Spleen (tissue), 11 donors: ENCODE measurements at regions not wholly inside any gene's neighbourhood (a gene's known extent, or its start where the extent isn't known, plus 50 kb on each side); places are given as distances from the start of the nearest gene placed in this dataset.

Experiments
- DNase-seq: peaks from one replicate; pipeline ENCODE4 v3.0.0-alpha.2; 2020
- H3K27ac ChIP-seq, 8 donors: fragments of 200-600 bp; sonication (generic) in 7 of 8; 1 replicate in 4 of 8; 2 replicates in 4 of 8; pipeline versions ENCODE4 v1.5.0 to v1.8.0; 2016 to 2021; ENCODE audit warnings: inconsistent platforms in 4 of 8, mild to moderate bottlenecking in 4 of 8, moderate library complexity in 1 of 8
- H3K27me3 ChIP-seq, 7 donors: fragments of 200-600 bp; sonication (generic) in 6 of 7; replicated peaks in 1 of 7; 1 replicate in 4 of 7; 2 replicates in 3 of 7; pipeline versions ENCODE4 v1.5.0 to v1.8.0; 2016 to 2021; ENCODE audit warnings: inconsistent platforms in 3 of 7, mild to moderate bottlenecking in 1 of 7
- H3K36me3 ChIP-seq, 6 donors: fragments of 200-600 bp; sonication (generic) in 5 of 6; 1 replicate in 4 of 6; 2 replicates in 2 of 6; pipeline versions ENCODE4 v1.5.0 to v1.8.0; 2016 to 2021; ENCODE audit warnings: inconsistent platforms in 2 of 6
- H3K4me1 ChIP-seq, 6 donors: fragments of 200-600 bp; sonication (generic) in 5 of 6; 1 replicate in 3 of 6; 2 replicates in 3 of 6; pipeline versions ENCODE4 v1.5.0 to v1.8.0; 2016 to 2021; ENCODE audit warnings: inconsistent platforms in 3 of 6
- H3K4me3 ChIP-seq, 8 donors: fragments of 200-600 bp; sonication (generic) in 7 of 8; 1 replicate in 4 of 8; 2 replicates in 4 of 8; pipeline versions ENCODE4 v1.5.0 to v1.8.0; 2016 to 2021; ENCODE audit warnings: inconsistent platforms in 4 of 8, mild to moderate bottlenecking in 4 of 8, moderate library complexity in 2 of 8
- H3K9me3 ChIP-seq, 8 donors: fragments of 200-600 bp; sonication (generic) in 7 of 8; 1 replicate in 4 of 8; 2 replicates in 4 of 8; pipeline versions ENCODE4 v1.5.0 to v1.8.0; 2016 to 2021; ENCODE audit warnings: inconsistent platforms in 4 of 8
- CTCF ChIP-seq, 11 experiments: fragments of 200-600 bp in 7 of 11; fragments of 450-650 bp in 4 of 11; sonication (generic) in 4 of 11; IDR thresholded peaks in 8 of 11; conservative IDR thresholded peaks in 3 of 11; 1 replicate in 7 of 11; 2 replicates in 4 of 11; pipeline versions ENCODE4 v1.4.0 to v1.8.0; 2016 to 2021; ENCODE audit warnings: antibody characterized with exemption in 11 of 11, inconsistent platforms in 4 of 11, mild to moderate bottlenecking in 1 of 11
- POLR2A ChIP-seq, 3 donors: fragments of 450-650 bp; IDR thresholded peaks; one replicate each; pipeline ENCODE4 v1.5.1; 2017; ENCODE audit warnings: antibody characterized with exemption in 3 of 3, mild to moderate bottlenecking in 1 of 3
- POLR2AphosphoS5 ChIP-seq, 3 donors: sonication (generic); formaldehyde crosslinking; IDR thresholded peaks; one replicate each; pipeline ENCODE4 v1.5.1; 2017; ENCODE audit warnings: antibody characterized with exemption in 3 of 3
- whole genome bisulfite sequencing, 5 donors: extraction: QIAGEN DNeasy Blood & Tissue Kit in 3 of 5; methylation state at CpG; one replicate each; pipeline versions ENCODE4 v1.1.5 to v1.1.7; 2013 to 2018; 5-methylcytosine and 5-hydroxymethylcytosine counted together
- intact Hi-C: fragments of 100-400 bp; cut with DNase I; formaldehyde crosslinking; loops from one replicate; pipeline ENCODE4 v1.15.0; 2023; ENCODE audit warnings: low total_unique reads
- donor health status: healthy with polysubstance abuse.
- donor health status: DM: no; HTN: no; CAD: no; lungs with moderate emphysema.
- donor health status: DM: no; HTN: no; CAD: no.
- donor health status: Bipolar disorder and iron deficiency.
- donor health status: healthy.
- donor health status: DM: no; HTN: no; CAD: no.
- donor health status: DM: yes; HTN: yes; CAD: no.

DNA sequence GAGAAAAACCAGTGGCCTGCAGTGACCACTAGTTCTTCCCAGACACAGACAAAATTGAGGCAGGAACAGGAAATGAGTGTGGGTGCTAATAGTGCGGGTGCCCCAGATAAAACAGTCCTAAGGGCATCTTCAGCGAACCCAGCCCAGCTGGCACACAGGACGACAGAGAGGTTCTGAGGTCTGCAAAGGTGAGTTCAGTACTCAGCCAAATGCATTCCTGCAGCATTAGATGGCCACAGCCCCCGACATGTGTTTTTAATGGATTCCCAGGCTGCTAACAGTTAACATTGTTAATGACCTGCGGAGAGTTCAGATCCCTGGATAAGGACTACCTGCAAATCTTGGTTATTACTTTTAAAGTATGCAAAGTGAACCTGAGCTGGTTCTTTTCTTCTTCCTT, 196.0 kb downstream of the HIBADH start:
- Histone ChIP-seq H3K27me3 (peaks cover 0 to 12% (median 0%) of the 10 kb centered on the region in 7 donors), H3K4me1 (no peaks in the 10 kb centered on the region), H3K9me3 (no peaks in the 10 kb centered on the region), H3K4me3 (no peak overlapping the region), H3K27ac (no peak overlapping the region), H3K36me3 (no peaks in the 10 kb centered on the region)
- no peak for DNase-seq
- intact Hi-C loops: no loop called here
- 75 to 88% (median 76%) methylated on average over 5 of the region's 5 CpGs for WGBS, 5 donors
- no peak for TF ChIP-seq CTCF (IDR thresholded peaks at IDR 0.05 in 8 of 11, conservative IDR thresholded peaks at IDR 0.05 in 3 of 11)
- TF ChIP-seq POLR2A (IDR thresholded peaks at IDR 0.05): no peak
- no peak for TF ChIP-seq POLR2AphosphoS5 (IDR thresholded peaks at IDR 0.05)

DNA sequence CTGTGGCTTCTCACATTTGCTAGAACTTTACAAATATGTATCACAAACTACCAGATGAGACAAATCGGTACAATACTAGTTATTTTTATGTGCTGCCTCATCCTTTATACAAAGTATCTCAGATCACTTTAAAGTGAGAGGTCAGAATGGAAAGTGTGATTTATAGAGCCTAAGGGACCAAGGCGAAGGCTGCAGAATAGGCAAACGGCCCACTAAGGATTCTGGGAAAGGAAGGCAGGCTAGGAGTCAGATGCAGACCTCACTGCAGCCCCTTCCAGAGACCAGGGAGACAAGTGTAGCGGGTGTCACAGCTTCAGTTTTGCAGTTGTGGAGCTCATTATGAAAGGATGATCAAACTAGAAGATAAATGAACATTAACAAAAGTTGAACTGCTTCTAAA, 190.6 kb downstream of the HIBADH start:
- no peaks in the 10 kb centered on the region for H3K27me3 ChIP-seq
- no peak overlapping the region for H3K27ac ChIP-seq
- no peak for DNase-seq
- no peaks in the 10 kb centered on the region for H3K4me1 ChIP-seq
- H3K36me3 ChIP-seq: no peaks in the 10 kb centered on the region
- WGBS, 5 donors: 68 to 81% (median 77%) methylated on average over 4 of the region's 4 CpGs
- H3K9me3 ChIP-seq: no peaks in the 10 kb centered on the region
- H3K4me3 ChIP-seq: no peak overlapping the region
- intact Hi-C loops: no loop called here
- TF ChIP-seq CTCF (IDR thresholded peaks at IDR 0.05 in 8 of 11, conservative IDR thresholded peaks at IDR 0.05 in 3 of 11) (no peak), POLR2A (IDR thresholded peaks at IDR 0.05) (no peak), POLR2AphosphoS5 (IDR thresholded peaks at IDR 0.05) (no peak)
